Activated gamma-delta T cell treated with anti-CD3 and anti-CD28 coated beads, Interleukin-2, amount 50 U/mL, for 16 hours (primary cell): ENCODE measurements at regions not wholly inside any gene's neighbourhood (a gene's known extent, or its start where the extent isn't known, plus 50 kb on each side); places are given as distances from the start of the nearest gene placed in this dataset.

Source experiments
- DNase-seq: peaks from one replicate; pipeline ENCODE4 v3.0.0-alpha.2; 2020; ENCODE audit warnings: low read depth

- no peak for DNase-seq
Measured at GRCh38 chr22:48708558-48709245, 1119.0 kb downstream of the BRD1 start.

GRCh38 chr22:48707763-48708557 lies 1119.7 kb downstream of the BRD1 start:
- no peak for DNase-seq

DNA sequence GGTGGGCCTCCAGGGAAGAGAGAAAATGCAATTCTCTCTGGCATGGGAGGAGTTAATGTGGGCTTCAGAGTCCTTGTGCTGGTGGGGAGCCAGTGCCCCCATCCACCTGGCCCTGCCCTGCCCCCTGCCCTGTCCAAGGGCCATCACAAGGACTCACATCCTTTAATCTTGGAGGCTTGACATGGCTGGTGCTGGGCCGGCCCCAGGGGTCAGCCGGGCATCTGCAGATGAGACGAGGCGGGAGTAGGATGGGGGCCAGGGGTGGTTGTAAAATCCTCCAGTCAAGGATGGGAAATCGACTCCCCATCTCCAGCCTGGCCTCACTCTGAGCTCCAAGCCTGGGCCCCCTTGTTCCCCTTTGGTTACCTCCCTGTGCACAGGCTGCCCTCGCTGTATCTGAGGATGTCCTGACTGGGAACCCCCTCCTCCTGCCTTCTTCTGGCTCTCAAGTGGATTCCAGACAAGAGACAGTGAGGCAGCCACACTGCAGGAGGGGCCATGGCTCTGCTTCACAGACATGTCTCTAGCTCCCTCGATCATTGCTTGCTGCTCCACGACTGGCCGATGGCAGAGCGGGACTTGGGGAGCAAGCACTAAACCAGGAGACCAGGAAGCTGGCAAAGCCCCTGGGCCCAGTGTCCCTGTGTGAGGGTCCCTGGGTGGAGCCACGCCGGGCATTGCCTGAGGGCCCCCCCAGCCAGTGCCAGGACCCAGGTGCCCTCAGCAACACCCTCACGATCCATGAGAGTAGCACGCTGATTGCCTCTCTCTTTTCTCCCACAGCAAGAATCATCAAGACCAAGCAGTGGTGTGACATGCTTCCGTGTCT lies 1120.5 kb downstream of the BRD1 start:
- no peak for DNase-seq

DNA sequence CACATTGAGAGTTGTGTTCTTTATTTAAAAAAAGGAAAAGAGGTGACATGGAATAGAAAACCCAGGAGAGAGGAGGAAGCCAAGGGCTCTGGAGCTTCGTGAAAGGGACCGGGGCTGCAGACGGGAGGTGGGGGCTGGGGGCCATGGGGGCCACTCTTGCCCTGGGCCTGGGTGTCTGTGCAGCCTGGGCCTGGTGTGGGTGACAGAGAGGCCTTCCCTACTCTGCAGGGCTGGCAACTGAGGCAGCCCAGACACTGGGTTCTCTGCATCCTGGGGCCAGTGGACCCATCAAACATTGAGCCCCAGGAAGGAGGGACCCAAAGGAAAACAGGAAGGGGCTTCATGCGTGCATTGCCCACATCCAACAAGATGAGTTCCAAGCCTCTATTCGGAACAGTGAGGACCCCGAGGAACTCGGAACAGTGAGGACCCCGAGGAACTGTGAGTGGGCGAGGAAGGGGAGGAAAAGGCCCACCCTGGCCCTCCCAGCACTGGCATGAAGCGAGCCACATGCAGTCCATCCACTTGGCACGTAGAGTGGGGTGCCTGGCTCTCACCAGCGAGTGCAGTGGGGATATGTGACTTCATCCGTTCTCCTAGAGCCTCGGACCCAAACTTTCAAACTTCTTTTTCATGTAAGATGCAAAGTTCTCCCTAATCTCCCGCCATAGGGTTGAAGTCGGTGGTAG lies 1121.6 kb downstream of the BRD1 start:
- DNase-seq, result no peak

GRCh38 chr22:48705159-48705916 lies 1122.3 kb downstream of the BRD1 start:
- DNase-seq, result no peak

- no peak for DNase-seq
Measured at GRCh38 chr22:48704335-48704734, 1123.3 kb downstream of the BRD1 start.

- DNase-seq, result no peak
Measured at GRCh38 chr22:48703265-48703941, 1124.3 kb downstream of the BRD1 start.

DNA sequence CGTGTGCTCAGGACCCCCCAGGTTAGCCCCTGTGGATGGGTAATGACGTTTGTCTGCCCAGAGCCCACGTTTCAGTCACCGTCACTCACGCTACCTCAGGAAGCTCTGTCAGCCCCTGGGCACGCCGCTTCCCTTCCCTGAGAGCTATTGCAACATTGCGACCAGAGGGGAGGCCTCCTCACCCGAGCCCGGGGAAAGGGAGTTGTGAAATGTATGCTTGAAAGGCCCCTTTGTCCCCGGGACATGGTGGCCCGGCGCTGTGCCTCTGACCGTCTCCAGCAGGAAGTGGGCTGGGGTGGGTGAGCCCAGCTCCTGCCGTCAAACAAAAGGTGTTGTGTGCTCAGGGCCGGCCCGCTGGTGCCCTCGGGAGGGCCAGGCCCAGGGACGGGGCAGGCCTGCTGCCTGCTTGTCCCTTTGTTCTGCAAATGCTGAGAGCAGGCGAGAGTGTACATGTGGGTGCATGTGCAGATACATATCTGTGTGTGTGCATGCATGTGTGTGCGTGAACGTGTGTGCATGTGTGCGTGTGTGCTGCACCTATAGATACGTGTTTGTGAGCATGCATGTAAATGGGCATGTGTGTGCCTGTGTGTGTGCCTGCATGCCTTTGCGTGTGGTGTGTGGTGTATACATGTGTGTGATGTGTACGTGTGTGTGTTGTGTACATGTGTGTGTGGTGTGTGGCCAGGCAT lies 1125.0 kb downstream of the BRD1 start:
- no peak for DNase-seq

DNA sequence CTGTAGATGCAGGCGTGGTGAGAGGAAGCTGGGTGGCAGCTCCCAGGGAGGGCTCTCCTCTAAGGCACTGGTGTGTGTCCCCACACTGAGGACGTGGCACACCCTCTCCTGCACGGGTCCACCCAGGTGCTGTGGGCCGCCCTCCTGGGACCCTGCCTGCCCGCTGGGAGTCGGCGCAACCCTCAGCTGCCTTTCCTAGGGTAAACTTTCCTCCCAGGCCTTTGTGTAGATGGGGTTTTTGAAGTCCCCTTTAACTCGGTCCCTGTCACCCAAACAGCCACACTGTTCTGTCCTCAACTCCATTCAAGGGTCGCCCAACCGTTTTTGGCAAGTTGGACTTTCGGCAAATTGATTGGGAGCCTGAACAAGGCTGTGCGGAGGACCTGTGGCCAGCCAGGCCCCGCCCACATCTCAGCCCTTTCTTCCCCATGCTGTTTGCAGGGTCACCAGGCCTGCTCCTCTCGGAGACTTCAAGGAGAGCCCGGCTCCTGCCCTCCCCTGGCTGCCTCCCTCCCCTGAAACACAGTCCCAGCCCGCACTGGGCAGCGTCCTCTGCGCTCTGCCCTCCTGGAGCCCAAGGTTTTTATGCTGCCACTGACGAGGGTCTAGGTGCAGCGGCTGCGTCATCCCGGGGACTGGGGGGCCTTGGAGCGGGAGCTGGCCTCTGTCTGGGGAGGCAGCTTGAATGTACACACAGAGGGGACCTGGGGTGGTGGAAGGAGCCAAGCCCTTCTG lies 1126.2 kb downstream of the BRD1 start:
- DNase-seq, result no peak

GRCh38 chr22:48700566-48701295 lies 1126.9 kb downstream of the BRD1 start:
- DNase-seq, result no peak

DNA sequence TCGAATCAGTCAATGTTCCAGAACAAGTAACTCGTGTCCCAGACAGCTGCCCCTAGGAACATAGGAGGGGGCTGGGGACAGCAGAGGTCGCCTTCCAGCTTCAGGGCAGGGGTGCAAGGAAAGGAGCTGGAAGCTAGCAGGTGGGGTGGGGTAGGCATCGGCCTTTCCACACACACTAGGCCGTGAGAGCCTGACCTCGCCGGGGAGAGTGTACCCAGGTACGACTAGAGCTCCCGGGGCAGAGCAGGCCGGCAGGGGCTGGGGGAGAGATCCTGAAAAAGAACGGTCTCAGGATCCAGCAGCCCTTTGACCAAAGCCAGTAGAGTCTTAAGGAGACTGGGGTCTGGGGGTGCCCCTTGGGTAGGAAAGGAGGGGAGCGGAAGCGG lies 1127.5 kb downstream of the BRD1 start:
- DNase-seq, result no peak

DNA sequence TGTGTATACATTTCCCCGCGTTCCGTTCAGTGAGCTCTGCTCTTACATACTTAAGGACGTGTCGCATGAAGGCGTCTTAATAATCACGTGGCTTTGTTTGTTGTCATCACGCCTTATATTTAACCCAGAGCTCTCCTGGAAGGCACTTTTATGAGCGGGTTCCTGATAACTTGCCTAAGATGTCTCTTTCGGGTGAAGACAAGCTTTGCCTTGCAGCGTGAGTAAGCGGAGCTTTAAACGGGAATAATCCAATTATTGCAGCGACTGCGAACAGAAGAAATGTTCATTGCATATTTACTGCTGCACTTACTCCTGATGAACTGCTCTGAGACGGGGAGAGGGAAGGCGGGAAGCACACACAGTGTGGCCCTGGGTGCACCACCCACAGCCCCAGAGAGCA lies 1128.2 kb downstream of the BRD1 start:
- DNase-seq, result no peak

GRCh38 chr22:48698618-48699017 lies 1129.1 kb downstream of the BRD1 start:
- DNase-seq, result no peak

DNA sequence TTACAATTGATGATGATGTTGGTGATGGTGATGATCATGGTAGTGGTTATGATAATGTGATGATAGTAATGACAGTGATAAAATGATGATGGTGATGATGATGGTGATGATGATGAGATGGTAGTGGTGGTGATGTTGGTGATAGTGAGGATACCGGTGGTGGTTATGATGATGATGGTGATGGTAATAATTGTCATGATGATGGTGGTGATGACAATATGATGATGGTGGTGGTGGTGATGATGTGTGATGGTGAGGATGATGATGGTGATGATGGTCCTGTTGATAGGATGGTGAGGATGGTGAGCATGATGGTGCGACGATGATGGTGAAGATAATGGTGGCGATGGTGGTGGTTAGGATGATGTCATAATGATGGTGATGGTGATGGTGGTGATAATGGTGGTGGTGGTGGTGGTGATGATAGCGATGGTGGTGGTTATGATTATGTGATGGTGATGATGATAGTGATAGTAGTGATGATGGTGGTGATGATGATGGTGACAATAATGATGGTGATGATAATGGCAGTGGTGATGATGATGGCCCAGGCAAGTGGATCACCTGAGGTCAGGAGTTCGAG lies 1129.9 kb downstream of the BRD1 start:
- no peak for DNase-seq

DNA sequence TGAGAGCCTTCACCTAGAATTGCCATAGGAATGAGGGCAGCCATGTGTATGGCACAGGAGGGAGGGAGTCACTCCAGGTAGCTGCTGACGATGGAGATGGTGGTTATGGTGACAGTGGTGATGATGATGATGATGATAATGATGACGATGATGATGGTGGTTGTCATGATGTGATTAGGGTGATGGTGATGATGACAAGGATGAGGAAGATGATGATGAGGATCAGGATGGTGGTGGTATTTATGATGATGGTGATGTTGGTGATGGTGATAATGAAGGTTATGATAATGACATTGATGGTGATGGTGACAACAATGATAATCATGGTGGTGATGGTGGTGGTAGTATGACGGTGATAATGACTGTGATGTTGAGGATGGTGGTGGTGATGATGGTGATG lies 1130.5 kb downstream of the BRD1 start:
- DNase-seq, result no peak

DNA sequence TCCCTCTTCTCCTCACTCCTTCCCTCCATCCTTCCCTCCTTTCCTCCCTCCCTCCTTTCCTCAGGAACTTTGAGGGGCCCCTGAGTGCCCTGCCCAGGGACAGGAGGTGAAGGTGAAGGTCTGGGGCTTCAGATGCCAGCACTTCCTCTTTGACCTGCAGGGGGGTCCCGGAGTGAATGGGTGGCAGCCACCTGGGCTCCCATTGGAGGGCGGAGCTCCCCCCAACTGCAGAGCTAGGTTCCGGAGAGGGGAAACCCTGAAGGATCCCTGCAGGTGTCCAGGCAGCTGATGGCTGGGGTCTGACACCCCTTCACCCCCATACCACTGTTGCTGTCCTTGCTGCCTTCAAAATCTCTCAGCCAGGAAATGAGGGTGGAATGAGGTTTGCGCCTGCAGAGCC lies 1131.3 kb downstream of the BRD1 start:
- DNase-seq, result no peak

DNA sequence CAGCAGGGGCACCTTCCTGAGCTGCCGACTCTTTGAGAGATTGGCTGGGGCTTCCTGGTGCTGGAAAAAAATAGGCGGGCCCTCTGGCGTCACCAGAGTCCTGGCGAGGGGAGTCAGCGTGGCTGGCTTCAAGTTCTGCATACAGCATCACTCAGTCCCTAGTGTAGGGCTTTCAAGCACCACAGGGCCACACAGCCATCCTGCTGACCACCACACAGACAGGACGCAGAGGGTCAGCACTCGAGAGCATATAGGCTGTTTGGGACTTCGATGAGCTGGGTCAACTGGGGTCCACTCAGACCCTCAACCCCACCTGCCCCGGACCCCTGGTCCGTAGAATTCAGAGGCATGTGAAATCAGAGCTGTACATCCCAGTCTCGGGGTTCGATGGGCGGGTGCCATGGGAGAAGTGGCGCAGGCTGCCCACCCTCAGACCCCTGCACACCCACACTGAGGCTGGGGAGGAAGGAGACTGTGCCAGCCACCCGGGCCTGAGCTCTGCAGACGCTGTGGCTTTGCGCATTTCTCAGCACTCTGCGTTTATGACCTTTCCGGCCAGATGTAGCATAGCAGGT lies 1131.9 kb downstream of the BRD1 start:
- DNase-seq, result no peak

GRCh38 chr22:48695251-48695650 lies 1132.4 kb downstream of the BRD1 start:
- no peak for DNase-seq
